B cell (primary cell): ENCODE measurements at regions not wholly inside any gene's neighbourhood (a gene's known extent, or its start where the extent isn't known, plus 50 kb on each side); places are given as distances from the start of the nearest gene placed in this dataset.

Experiments used
- ATAC-seq: fragments of 200-7000 bp; cut with Tn5 transposase; one replicate; pipeline ENCODE4 v1.10.0; 2021; ENCODE audit warnings: low read depth, mild to moderate bottlenecking, moderate number of reproducible peaks, moderate library complexity
- CTCF ChIA-PET: fragments of 350-600 bp; sonication (Branson Sonifier 250); formaldehyde crosslinking; loops from one replicate; lab custom pipeline; 2021; ENCODE audit warnings: antibody characterized with exemption, inconsistent platforms; lab: Charles Lee
- POLR2A ChIA-PET: fragments of 350-600 bp; sonication (Branson Sonifier 250); formaldehyde crosslinking; loops from one replicate; lab custom pipeline; 2021; ENCODE audit warnings: antibody characterized with exemption; lab: Charles Lee
- DNase-seq: peaks from one replicate; pipeline ENCODE4 v3.0.0; 2013
- H2AFZ ChIP-seq: 2 replicates; pipeline ENCODE4 v1.6.1; 2012; ENCODE audit warnings: mild to moderate bottlenecking, low read depth, low read length; ENCODE audit not compliant: insufficient read depth, poor library complexity, severe bottlenecking
- H3K27ac ChIP-seq, 2 donors: 1 replicate in 1 of 2; 2 replicates in 1 of 2; pipeline ENCODE4 v1.5.1; 2012 to 2013; ENCODE audit warnings: low read length in 2 of 2, mild to moderate bottlenecking in 2 of 2, moderate library complexity in 1 of 2
- H3K27me3 ChIP-seq, 4 experiments: fragments of 200-600 bp in 1 of 4; sonication (generic) in 1 of 4; replicated peaks in 1 of 4; 1 replicate in 2 of 4; 2 replicates in 2 of 4; pipeline versions ENCODE4 v1.6.1 to v1.7.0; 2013 to 2016; ENCODE audit warnings: low read length in 3 of 4, mild to moderate bottlenecking in 2 of 4, mixed read lengths in 1 of 4, moderate library complexity in 1 of 4; ENCODE audit not compliant: insufficient read depth in 4 of 4, control insufficient read depth in 3 of 4; ENCODE audit errors: control extremely low read depth in 1 of 4
- H3K36me3 ChIP-seq, 2 experiments: replicated peaks in 1 of 2; 1 replicate in 1 of 2; 2 replicates in 1 of 2; pipeline versions ENCODE4 v1.6.1 to v1.7.1; 2013; ENCODE audit warnings: low read length in 1 of 2; ENCODE audit not compliant: insufficient read depth in 2 of 2, control insufficient read depth in 1 of 2; ENCODE audit errors: control extremely low read depth in 1 of 2, extremely low read depth in 1 of 2
- H3K4me1 ChIP-seq, 2 donors: fragments of 200-600 bp in 1 of 2; sonication (generic) in 1 of 2; 1 replicate in 1 of 2; 2 replicates in 1 of 2; pipeline versions ENCODE4 v1.5.1 to v1.6.1; 2013 to 2017; ENCODE audit warnings: low read length in 2 of 2; ENCODE audit not compliant: control insufficient read depth in 2 of 2, insufficient read depth in 2 of 2
- H3K4me2 ChIP-seq: replicated peaks from 2 replicates; pipeline ENCODE3; 2012; ENCODE audit warnings: mild to moderate bottlenecking, low read depth, low read length; ENCODE audit not compliant: poor library complexity, severe bottlenecking
- H3K4me3 ChIP-seq, 5 experiments: fragments of 200-600 bp in 1 of 5; sonication (generic) in 1 of 5; 1 replicate in 3 of 5; 2 replicates in 2 of 5; pipeline versions ENCODE4 v1.5.1 to v1.7.0; 2011 to 2016; ENCODE audit warnings: low read length in 4 of 5, mild to moderate bottlenecking in 4 of 5, low read depth in 2 of 5, control low read depth in 1 of 5, moderate library complexity in 1 of 5; ENCODE audit not compliant: insufficient read depth in 1 of 5; ENCODE audit errors: control extremely low read depth in 1 of 5, extremely low read depth in 1 of 5
- H3K79me2 ChIP-seq: fragments of 200-600 bp; sonication (generic); one replicate; pipeline ENCODE4 v1.6.0; 2016; ENCODE audit warnings: low read length; ENCODE audit not compliant: control insufficient read depth, insufficient read depth
- H3K9ac ChIP-seq: fragments of 200-600 bp; sonication (generic); 2 replicates; pipeline ENCODE4 v1.6.1; 2017; ENCODE audit warnings: mild to moderate bottlenecking, low read length, moderate library complexity
- H3K9me3 ChIP-seq, 3 donors: one replicate each; pipeline versions ENCODE4 v1.6.1 to v1.7.1; 2013; ENCODE audit warnings: low read length in 2 of 3; ENCODE audit not compliant: control insufficient read depth in 2 of 3, insufficient read depth in 1 of 3; ENCODE audit errors: control extremely low read depth in 1 of 3
- H4K20me1 ChIP-seq: 2 replicates; pipeline ENCODE4 v1.6.0; 2012; ENCODE audit warnings: mild to moderate bottlenecking, low read length; ENCODE audit not compliant: insufficient read depth, control insufficient read depth, poor library complexity, severe bottlenecking
- H3K27ac Mint-ChIP-seq: one replicate; pipeline ENCODE4 v1.8.0; 2021; ENCODE audit warnings: mixed read lengths
- H3K27me3 Mint-ChIP-seq: one replicate; pipeline ENCODE4 v1.8.0; 2021; ENCODE audit warnings: mixed read lengths
- H3K4me1 Mint-ChIP-seq: one replicate; pipeline ENCODE4 v1.8.0; 2021; ENCODE audit warnings: mixed read lengths
- H3K4me3 Mint-ChIP-seq: one replicate; pipeline ENCODE4 v1.8.0; 2021; ENCODE audit warnings: mixed read lengths
- H3K9me3 Mint-ChIP-seq: one replicate; pipeline ENCODE4 v1.8.0; 2022; ENCODE audit warnings: mixed read lengths; ENCODE audit not compliant: insufficient read depth
- EZH2 ChIP-seq: IDR thresholded peaks from 2 replicates; pipeline ENCODE4 v1.6.1; 2012; ENCODE audit warnings: borderline replicate concordance, low read depth, mild to moderate bottlenecking, moderate library complexity, low read length; ENCODE audit not compliant: insufficient read depth, poor library complexity, severe bottlenecking
- WGBS: methylation state at CpG from one replicate; pipeline ENCODE4 v1.1.5; 2013; ENCODE audit warnings: missing lambda C conversion rate; ENCODE audit not compliant: insufficient coverage; 5-methylcytosine and 5-hydroxymethylcytosine counted together
- intact Hi-C: fragments of 100-400 bp; cut with micrococcal nuclease; formaldehyde crosslinking; loops from one replicate; pipeline ENCODE4 v1.10.0; 2022
- TF ChIP-seq, protein P1 (sequence below): fragments of 200-600 bp; IDR thresholded peaks from one replicate; pipeline ENCODE4 v1.8.0; 2022; ENCODE audit warnings: antibody characterized with exemption, mild to moderate bottlenecking

DNA sequence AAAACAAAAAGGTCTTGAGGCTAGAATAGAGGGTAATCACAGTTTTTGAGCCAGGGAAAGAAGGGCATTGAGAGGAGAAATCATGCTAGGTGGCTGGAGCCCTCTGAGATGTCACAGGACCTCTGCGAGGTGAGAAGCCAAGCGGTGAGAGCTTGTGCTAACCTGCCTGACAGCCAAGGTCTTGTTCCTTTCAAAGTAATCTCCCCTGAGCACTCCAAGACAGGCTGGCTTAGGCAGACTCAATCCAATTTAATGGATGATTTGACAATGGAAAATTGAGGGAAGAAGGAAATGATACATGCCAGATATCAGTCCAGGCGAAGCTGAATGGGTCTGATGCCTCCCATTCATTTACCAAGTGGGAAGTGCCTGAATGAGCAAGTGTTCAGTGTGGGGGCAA, 311.9 kb upstream of the PTBP2 start:
- peaks cover 5% of the 10 kb centered on the region for H3K9me3 Mint-ChIP-seq
- Histone ChIP-seq H3K4me3 (no peak overlapping the region), H3K4me2 (no peak overlapping the region), H3K27ac (no peak overlapping the region), H3K79me2 (no peaks in the 10 kb centered on the region), H3K9me3 (no peaks in the 10 kb centered on the region), H3K4me1 (no peaks in the 10 kb centered on the region), H3K9ac (no peak overlapping the region), H4K20me1 (no peaks in the 10 kb centered on the region), H3K36me3 (no peaks in the 10 kb centered on the region), H2AFZ (no peak overlapping the region), H3K27me3 (no peaks in the 10 kb centered on the region)
- no peak overlapping the region for H3K27ac Mint-ChIP-seq
- ChIA-PET POLR2A (no interaction called here), CTCF (no interaction called here)
- no peak for TF ChIP-seq EZH2
- TF ChIP-seq, protein P1, sequence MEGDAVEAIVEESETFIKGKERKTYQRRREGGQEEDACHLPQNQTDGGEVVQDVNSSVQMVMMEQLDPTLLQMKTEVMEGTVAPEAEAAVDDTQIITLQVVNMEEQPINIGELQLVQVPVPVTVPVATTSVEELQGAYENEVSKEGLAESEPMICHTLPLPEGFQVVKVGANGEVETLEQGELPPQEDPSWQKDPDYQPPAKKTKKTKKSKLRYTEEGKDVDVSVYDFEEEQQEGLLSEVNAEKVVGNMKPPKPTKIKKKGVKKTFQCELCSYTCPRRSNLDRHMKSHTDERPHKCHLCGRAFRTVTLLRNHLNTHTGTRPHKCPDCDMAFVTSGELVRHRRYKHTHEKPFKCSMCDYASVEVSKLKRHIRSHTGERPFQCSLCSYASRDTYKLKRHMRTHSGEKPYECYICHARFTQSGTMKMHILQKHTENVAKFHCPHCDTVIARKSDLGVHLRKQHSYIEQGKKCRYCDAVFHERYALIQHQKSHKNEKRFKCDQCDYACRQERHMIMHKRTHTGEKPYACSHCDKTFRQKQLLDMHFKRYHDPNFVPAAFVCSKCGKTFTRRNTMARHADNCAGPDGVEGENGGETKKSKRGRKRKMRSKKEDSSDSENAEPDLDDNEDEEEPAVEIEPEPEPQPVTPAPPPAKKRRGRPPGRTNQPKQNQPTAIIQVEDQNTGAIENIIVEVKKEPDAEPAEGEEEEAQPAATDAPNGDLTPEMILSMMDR: no peak
- DNase-seq (no peak), ATAC-seq (no peak)
- H3K4me1 Mint-ChIP-seq: no peaks in the 10 kb centered on the region
- H3K4me3 Mint-ChIP-seq: no peak overlapping the region
- WGBS: 94% methylated on average over 2 of the region's 3 CpGs
- intact Hi-C loops: no loop called here
- no peaks in the 10 kb centered on the region for H3K27me3 Mint-ChIP-seq

DNA sequence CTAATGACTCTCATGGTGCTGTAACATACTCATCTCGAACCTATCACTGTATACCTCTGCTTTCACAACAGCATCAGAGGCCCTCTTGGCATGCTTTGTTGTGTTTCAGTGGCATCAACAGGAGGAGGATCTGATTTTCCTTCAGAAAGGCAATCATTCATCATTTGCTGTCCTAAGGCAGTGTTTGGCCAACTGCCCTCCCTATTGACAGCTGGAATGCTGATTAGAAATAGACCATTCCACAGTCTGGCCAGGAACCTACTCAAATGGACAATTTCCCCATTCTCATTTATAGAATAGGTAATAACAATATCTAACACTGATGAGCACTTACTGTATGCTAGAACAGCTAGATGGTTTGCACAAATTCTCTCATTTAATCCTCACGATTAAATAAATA, 310.6 kb upstream of the PTBP2 start:
- Mint-ChIP-seq H3K27me3 (no peaks in the 10 kb centered on the region), H3K4me3 (no peak overlapping the region), H3K27ac (no peak overlapping the region), H3K9me3 (peaks cover 5% of the 10 kb centered on the region), H3K4me1 (no peaks in the 10 kb centered on the region)
- Histone ChIP-seq H3K79me2 (no peaks in the 10 kb centered on the region), H3K27ac (no peak overlapping the region), H3K4me1 (no peaks in the 10 kb centered on the region), H4K20me1 (no peaks in the 10 kb centered on the region), H3K36me3 (no peaks in the 10 kb centered on the region), H3K4me2 (no peak overlapping the region), H3K4me3 (no peak overlapping the region), H2AFZ (no peak overlapping the region), H3K9ac (no peak overlapping the region), H3K9me3 (peaks cover 0 to 3% (median 0%) of the 10 kb centered on the region in 3 donors), H3K27me3 (no peaks in the 10 kb centered on the region)
- no CpG with 5 or more reads among the region's 2 CpGs for WGBS
- CTCF ChIA-PET: interaction anchor here (0.5 kb wide), 1 partner anchor 308 kb away, joined by 4 read pairs; no protein-coding TSS in a partner anchor
- TF ChIP-seq EZH2: no peak
- TF ChIP-seq, protein P1: no peak
- POLR2A ChIA-PET: no interaction called here
- no peak for DNase-seq
- intact Hi-C loops: no loop called here
- ATAC-seq: no peak
